ENCODE measurements at regions not wholly inside any gene's neighbourhood (a gene's known extent, or its start where the extent isn't known, plus 50 kb on each side); places are given as distances from the start of the nearest gene placed in this dataset.

DNA sequence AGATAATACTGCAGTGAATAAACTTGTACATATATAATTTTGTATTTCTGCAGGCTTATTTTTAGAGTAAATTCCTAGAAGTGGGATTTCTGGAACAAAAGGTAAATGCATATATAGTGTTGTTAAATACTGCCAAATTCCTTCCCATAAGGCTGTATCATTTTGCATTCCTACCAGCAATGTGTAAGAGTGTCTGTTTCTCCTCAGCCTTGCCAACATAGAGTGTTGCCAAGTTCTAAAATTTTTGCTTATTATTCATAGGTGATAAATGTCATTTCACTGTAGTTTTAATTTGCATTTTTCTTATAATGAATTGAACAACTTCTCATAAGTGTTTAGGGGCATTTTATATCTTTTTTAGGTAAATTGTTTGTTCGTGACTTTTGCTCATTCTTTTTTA lies 174.2 kb upstream of the ZBED5 start:
- no peak for ATAC-seq
- Histone ChIP-seq H3K9me3 (no peaks in the 10 kb centered on the region), H3K27me3 (peaks cover 0 to 4% (median 0%) of the 10 kb centered on the region in 9 donors), H3K4me3 (no peak overlapping the region), H3K36me3 (no peaks in the 10 kb centered on the region), H3K27ac (no peak overlapping the region), H3K4me1 (no peaks in the 10 kb centered on the region)
- intact Hi-C loops (cut with DNase I) = loop anchor here in 6 of 10 donors (10.0 kb wide), 5 partner anchors 113 to 593 kb away; partner anchors contain the start of gene GALNT18 (in 2 of the 6)
- TF ChIP-seq, protein P1, sequence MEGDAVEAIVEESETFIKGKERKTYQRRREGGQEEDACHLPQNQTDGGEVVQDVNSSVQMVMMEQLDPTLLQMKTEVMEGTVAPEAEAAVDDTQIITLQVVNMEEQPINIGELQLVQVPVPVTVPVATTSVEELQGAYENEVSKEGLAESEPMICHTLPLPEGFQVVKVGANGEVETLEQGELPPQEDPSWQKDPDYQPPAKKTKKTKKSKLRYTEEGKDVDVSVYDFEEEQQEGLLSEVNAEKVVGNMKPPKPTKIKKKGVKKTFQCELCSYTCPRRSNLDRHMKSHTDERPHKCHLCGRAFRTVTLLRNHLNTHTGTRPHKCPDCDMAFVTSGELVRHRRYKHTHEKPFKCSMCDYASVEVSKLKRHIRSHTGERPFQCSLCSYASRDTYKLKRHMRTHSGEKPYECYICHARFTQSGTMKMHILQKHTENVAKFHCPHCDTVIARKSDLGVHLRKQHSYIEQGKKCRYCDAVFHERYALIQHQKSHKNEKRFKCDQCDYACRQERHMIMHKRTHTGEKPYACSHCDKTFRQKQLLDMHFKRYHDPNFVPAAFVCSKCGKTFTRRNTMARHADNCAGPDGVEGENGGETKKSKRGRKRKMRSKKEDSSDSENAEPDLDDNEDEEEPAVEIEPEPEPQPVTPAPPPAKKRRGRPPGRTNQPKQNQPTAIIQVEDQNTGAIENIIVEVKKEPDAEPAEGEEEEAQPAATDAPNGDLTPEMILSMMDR (IDR thresholded peaks at IDR 0.05) = no peak
- no peak for TF ChIP-seq POLR2A (IDR thresholded peaks at IDR 0.05)
- 90 to 98% (median 93%) methylated on average over 1 of the region's 1 CpG for WGBS, 4 donors
- DNase-seq = no peak

DNA sequence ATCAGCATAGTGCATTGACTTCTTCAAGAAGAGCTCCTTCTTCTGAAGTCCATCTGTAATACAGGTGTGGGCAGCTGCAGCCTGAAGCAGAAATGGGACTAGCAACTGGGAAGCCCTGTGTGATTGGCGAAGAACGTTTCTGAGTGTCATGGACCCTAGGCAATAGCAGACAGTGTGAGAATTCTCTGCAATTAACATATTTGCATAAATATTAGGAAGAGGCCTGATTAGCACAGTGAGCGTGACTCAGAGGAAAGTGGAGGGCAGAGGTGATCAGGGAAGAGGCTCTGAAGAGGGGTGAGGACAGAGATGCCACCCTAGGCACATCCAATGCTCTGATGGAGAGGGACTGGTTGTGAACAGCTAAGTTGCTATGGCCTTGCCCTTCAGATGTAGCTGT lies 171.2 kb upstream of the ZBED5 start:
- Histone ChIP-seq H3K27me3 (peaks cover 0 to 4% (median 0%) of the 10 kb centered on the region in 9 donors), H3K27ac (no peak overlapping the region), H3K36me3 (no peaks in the 10 kb centered on the region), H3K9me3 (no peaks in the 10 kb centered on the region), H3K4me1 (no peaks in the 10 kb centered on the region), H3K4me3 (no peak overlapping the region)
- ATAC-seq (no peak), DNase-seq (no peak)
- intact Hi-C loops (cut with DNase I) = loop anchor here in 6 of 10 donors (2.0 to 10.0 kb wide), 5 partner anchors 237 to 760 kb away; partner anchors contain the start of gene GALNT18 (in 2 of the 6)
- WGBS, 4 donors = 87 to 92% (median 90%) methylated on average over 3 of the region's 3 CpGs
- TF ChIP-seq POLR2A (IDR thresholded peaks at IDR 0.05) = no peak
- TF ChIP-seq, protein P1 (IDR thresholded peaks at IDR 0.05) = no peak

DNA sequence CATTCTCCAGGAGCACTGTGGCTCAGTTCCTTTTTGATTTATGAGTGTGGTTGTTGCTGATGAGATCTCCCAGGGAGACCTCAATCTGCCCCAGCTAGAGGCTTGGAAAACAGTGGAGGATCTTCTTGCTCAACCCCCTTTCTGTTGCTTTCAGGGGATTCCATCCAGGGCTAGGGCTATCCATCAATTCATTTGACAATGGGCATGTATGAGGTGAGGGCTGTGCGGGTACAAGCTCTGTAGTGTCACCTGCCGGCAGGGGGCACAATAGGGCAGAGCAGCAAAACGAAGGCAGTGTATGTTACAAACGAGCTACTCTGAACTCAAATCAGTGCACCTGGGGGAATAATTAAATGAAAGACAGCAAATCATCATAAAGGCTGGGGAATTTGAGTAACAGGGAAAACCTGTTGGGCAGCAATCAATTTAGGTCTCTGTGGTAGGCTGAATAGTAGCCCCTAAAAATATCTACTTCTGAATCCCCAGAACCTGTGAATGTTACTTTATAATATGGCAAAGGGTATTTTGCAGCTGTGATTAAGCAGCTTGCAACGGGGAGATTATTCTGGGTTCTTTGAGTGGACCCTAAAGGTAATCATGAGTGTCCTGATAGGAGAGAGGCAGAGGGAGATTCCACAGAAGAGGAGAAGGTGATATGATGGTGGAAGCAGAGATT lies 170.3 kb upstream of the ZBED5 start:
- TF ChIP-seq, protein P1 (IDR thresholded peaks at IDR 0.05) = peak; percentile 66 to 82 (median 75)
- no peak for TF ChIP-seq POLR2A (IDR thresholded peaks at IDR 0.05)
- Histone ChIP-seq H3K36me3 (no peaks in the 10 kb centered on the region), H3K4me3 (no peak overlapping the region), H3K27ac (no peak overlapping the region), H3K9me3 (no peaks in the 10 kb centered on the region), H3K27me3 (peaks cover 0 to 4% (median 0%) of the 10 kb centered on the region in 9 donors), H3K4me1 (no peaks in the 10 kb centered on the region)
- ATAC-seq (peak in 3 of 4 donors; percentile 69 to 89 (median 71)), DNase-seq (peak; percentile 45 to 79 (median 55))
- intact Hi-C loops (cut with DNase I) = loop anchor here in 7 of 10 donors (1.0 to 10.0 kb wide), 6 partner anchors 236 to 761 kb away; partner anchors contain the start of gene GALNT18 (in 2 of the 7)
- 20 to 36% (median 22%) methylated on average over 5 of the region's 5 CpGs for WGBS, 4 donors

DNA sequence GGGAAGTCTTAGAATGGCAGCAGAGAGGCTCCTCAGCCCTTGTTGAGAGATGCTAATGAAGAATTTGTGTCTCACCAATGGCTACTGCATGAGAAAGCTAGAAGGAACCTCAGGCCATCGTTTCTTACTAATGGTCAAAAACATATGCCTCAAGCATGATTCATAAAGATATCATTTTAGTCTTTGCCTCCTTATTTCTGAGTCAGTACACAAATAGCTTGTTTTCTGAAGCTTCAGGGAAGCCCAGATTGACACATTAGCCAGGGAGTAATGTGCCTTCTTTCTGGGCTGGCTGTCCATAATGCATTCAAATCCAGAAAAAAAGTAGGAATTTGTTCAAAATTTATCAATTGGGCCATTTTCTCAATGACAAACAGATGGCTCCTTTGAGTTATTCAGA lies 169.4 kb upstream of the ZBED5 start:
- ATAC-seq (no peak), DNase-seq (no peak)
- no peaks in the 10 kb centered on the region for H3K9me3 ChIP-seq
- WGBS, 4 donors = 55 to 67% (median 60%) methylated on average over 1 of the region's 1 CpG
- TF ChIP-seq POLR2A (IDR thresholded peaks at IDR 0.05) = no peak
- TF ChIP-seq, protein P1 (IDR thresholded peaks at IDR 0.05) = no peak
- no peak overlapping the region for H3K27ac ChIP-seq
- intact Hi-C loops (cut with DNase I) = loop anchor here in 4 of 10 donors (2.0 to 10.0 kb wide), 4 partner anchors 235 to 760 kb away; partner anchors contain the start of gene GALNT18 (in 2 of the 4)
- no peak overlapping the region for H3K4me3 ChIP-seq
- peaks cover 0 to 4% (median 0%) of the 10 kb centered on the region in 9 donors for H3K27me3 ChIP-seq
- H3K36me3 ChIP-seq = no peaks in the 10 kb centered on the region
- H3K4me1 ChIP-seq = no peaks in the 10 kb centered on the region
